Neuronal stem cell (in vitro differentiated cells): ENCODE measurements at regions not wholly inside any gene's neighbourhood (a gene's known extent, or its start where the extent isn't known, plus 50 kb on each side); places are given as distances from the start of the nearest gene placed in this dataset.

Experiments
- DNase-seq: peaks from one replicate; pipeline ENCODE4 v3.0.0-alpha.2; 2013; ENCODE audit warnings: low spot score
- H2AFZ ChIP-seq: one replicate; pipeline ENCODE4 v1.6.1; 2013; ENCODE audit warnings: mild to moderate bottlenecking, low read length, inconsistent platforms
- H2AK5ac ChIP-seq: 2 replicates; pipeline ENCODE4 v1.6.1; 2013; ENCODE audit warnings: low read depth, mild to moderate bottlenecking, inconsistent platforms, low read length, moderate library complexity, mixed read lengths
- H2BK120ac ChIP-seq: 2 replicates; pipeline ENCODE4 v1.6.1; 2013; ENCODE audit warnings: low read depth, mild to moderate bottlenecking, inconsistent platforms, low read length, moderate library complexity, mixed read lengths
- H2BK12ac ChIP-seq: one replicate; pipeline ENCODE4 v1.6.1; 2013; ENCODE audit warnings: low read length, inconsistent platforms
- H2BK15ac ChIP-seq: 2 replicates; pipeline ENCODE4 v1.6.1; 2013; ENCODE audit warnings: mild to moderate bottlenecking, low read length, inconsistent platforms, mixed read lengths
- H2BK5ac ChIP-seq: one replicate; pipeline ENCODE4 v1.6.1; 2013; ENCODE audit warnings: inconsistent platforms, mild to moderate bottlenecking, low read length, moderate library complexity
- H3K14ac ChIP-seq: one replicate; pipeline ENCODE4 v1.6.1; 2013; ENCODE audit warnings: low read length, inconsistent platforms
- H3K18ac ChIP-seq: 2 replicates; pipeline ENCODE4 v1.6.1; 2013; ENCODE audit warnings: low read length, inconsistent platforms
- H3K23ac ChIP-seq: 2 replicates; pipeline ENCODE4 v1.6.1; 2013; ENCODE audit warnings: low read depth, mild to moderate bottlenecking, mixed read lengths, low read length, inconsistent platforms; ENCODE audit not compliant: poor library complexity
- H3K27ac ChIP-seq: replicated peaks from 3 replicates; pipeline ENCODE4 v1.5.1; 2013; ENCODE audit warnings: low read length, inconsistent platforms
- H3K27me3 ChIP-seq, 3 experiments: 2 replicates each; pipeline ENCODE4 v1.6.1; 2013; ENCODE audit warnings: low read length in 3 of 3, mild to moderate bottlenecking in 2 of 3, inconsistent platforms in 1 of 3, low read depth in 1 of 3, mixed read lengths in 1 of 3, moderate library complexity in 1 of 3; ENCODE audit not compliant: control insufficient read depth in 3 of 3, insufficient read depth in 3 of 3
- H3K36me3 ChIP-seq, 2 donors: replicated peaks in 1 of 2; 2 replicates each; pipeline ENCODE4 v1.6.1; 2013; ENCODE audit warnings: low read length in 2 of 2; ENCODE audit not compliant: control insufficient read depth in 2 of 2, insufficient read depth in 2 of 2
- H3K4ac ChIP-seq: 2 replicates; pipeline ENCODE4 v1.6.1; 2013; ENCODE audit warnings: inconsistent platforms, mild to moderate bottlenecking, low read length, moderate library complexity
- H3K4me1 ChIP-seq, 2 donors: 1 replicate in 1 of 2; 2 replicates in 1 of 2; pipeline ENCODE4 v1.6.1; 2013; ENCODE audit warnings: low read length in 2 of 2, low read depth in 1 of 2; ENCODE audit not compliant: control insufficient read depth in 2 of 2, insufficient read depth in 1 of 2
- H3K4me2 ChIP-seq: one replicate; pipeline ENCODE4 v1.6.1; 2013; ENCODE audit warnings: mild to moderate bottlenecking, low read length, inconsistent platforms; ENCODE audit not compliant: insufficient read depth, poor library complexity, severe bottlenecking
- H3K4me3 ChIP-seq, 2 donors: 2 replicates each; pipeline ENCODE4 v1.5.1; 2013; ENCODE audit warnings: low read length in 2 of 2, mild to moderate bottlenecking in 2 of 2, inconsistent platforms in 1 of 2, moderate library complexity in 1 of 2
- H3K79me1 ChIP-seq: one replicate; pipeline ENCODE4 v1.6.1; 2013; ENCODE audit warnings: low read depth, mild to moderate bottlenecking, inconsistent platforms, low read length, moderate library complexity
- H3K9ac ChIP-seq: one replicate; pipeline ENCODE4 v1.6.1; 2013; ENCODE audit warnings: mild to moderate bottlenecking, low read depth, low read length, inconsistent platforms; ENCODE audit not compliant: poor library complexity
- H3K9me3 ChIP-seq, 2 donors: replicated peaks in 1 of 2; 2 replicates each; pipeline versions ENCODE3 to v1.6.1; 2013; ENCODE audit warnings: low read length in 2 of 2, mild to moderate bottlenecking in 2 of 2, inconsistent platforms in 1 of 2, low read depth in 1 of 2, mixed read lengths in 1 of 2, moderate library complexity in 1 of 2; ENCODE audit not compliant: control insufficient read depth in 2 of 2, insufficient read depth in 1 of 2
- H4K8ac ChIP-seq: one replicate; pipeline ENCODE4 v1.6.1; 2013; ENCODE audit warnings: low read depth, mild to moderate bottlenecking, inconsistent platforms, low read length, moderate library complexity
- H4K91ac ChIP-seq: one replicate; pipeline ENCODE4 v1.6.1; 2013; ENCODE audit warnings: low read length, low read depth, mild to moderate bottlenecking, inconsistent platforms; ENCODE audit not compliant: poor library complexity
- WGBS, 2 donors: extraction: QIAGEN DNeasy Blood & Tissue Kit; methylation state at CpG; one replicate each; pipeline ENCODE4 v1.1.7; 2013; ENCODE audit warnings: missing lambda C conversion rate in 2 of 2, mixed read lengths in 1 of 2; ENCODE audit not compliant: insufficient read length in 2 of 2, insufficient replicate concordance in 1 of 2; ENCODE audit errors: extremely low coverage in 2 of 2; 5-methylcytosine and 5-hydroxymethylcytosine counted together

DNA sequence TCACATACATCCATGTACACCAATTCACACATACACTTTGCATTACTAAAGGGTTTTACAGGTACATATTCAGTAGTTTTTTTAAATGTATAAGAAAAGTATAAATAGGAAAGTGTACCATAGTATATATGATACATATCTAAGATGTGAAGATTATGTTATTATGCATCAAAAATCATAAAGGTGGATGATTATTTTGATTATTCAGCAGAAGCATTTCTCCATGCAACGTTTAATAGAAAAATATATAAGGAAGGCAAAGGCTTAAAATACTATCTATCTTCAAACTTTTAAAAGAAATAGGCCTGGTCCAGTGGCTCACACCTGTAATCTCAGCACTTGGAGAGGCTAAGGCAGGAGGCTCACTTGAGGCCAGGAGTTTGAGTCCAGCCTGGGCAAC lies 133.5 kb upstream of the KLF3 start:
- no peak overlapping the region for H3K4me2 ChIP-seq
- DNase-seq: no peak
- H3K14ac ChIP-seq: no peak overlapping the region
- no peak overlapping the region for H3K4me3 ChIP-seq
- H3K4ac ChIP-seq: no peak overlapping the region
- peaks cover 0 to 2% of the 10 kb centered on the region in 2 donors for H3K9me3 ChIP-seq
- no peak overlapping the region for H2BK12ac ChIP-seq
- H3K23ac ChIP-seq: no peak overlapping the region
- no peak overlapping the region for H3K18ac ChIP-seq
- H4K91ac ChIP-seq: no peak overlapping the region
- no peaks in the 10 kb centered on the region for H3K79me1 ChIP-seq
- H3K36me3 ChIP-seq: no peaks in the 10 kb centered on the region
- no peaks in the 10 kb centered on the region for H3K27me3 ChIP-seq
- no peak overlapping the region for H2AK5ac ChIP-seq
- H3K27ac ChIP-seq: no peak overlapping the region
- no peak overlapping the region for H3K9ac ChIP-seq
- no peak overlapping the region for H2BK5ac ChIP-seq
- H4K8ac ChIP-seq: no peak overlapping the region
- H3K4me1 ChIP-seq: peaks cover 16 to 17% of the 10 kb centered on the region in 2 donors
- H2BK120ac ChIP-seq: no peak overlapping the region
- H2BK15ac ChIP-seq: no peak overlapping the region
- no peak overlapping the region for H2AFZ ChIP-seq
- no CpG with 5 or more reads among the region's 1 CpG for WGBS, 2 donors

GRCh38 chr4:38531141-38531727 lies 132.8 kb upstream of the KLF3 start:
- no peak overlapping the region for H4K8ac ChIP-seq

GRCh38 chr4:38532908-38533499 lies 131.0 kb upstream of the KLF3 start:
- no peak overlapping the region for H3K14ac ChIP-seq
- DNase-seq: no peak

More at GRCh38 chr4:38531141-38531727, 132.8 kb upstream of the KLF3 start:
- Histone ChIP-seq H2BK15ac (no peak overlapping the region), H3K4me2 (no peak overlapping the region), H3K36me3 (no peaks in the 10 kb centered on the region), H2AK5ac (no peak overlapping the region), H3K14ac (no peak overlapping the region), H3K4me3 (no peak overlapping the region), H2BK5ac (no peak overlapping the region), H2BK12ac (no peak overlapping the region), H3K23ac (no peak overlapping the region), H4K91ac (no peak overlapping the region), H2BK120ac (no peak overlapping the region), H3K18ac (no peak overlapping the region), H3K27me3 (no peaks in the 10 kb centered on the region), H3K9ac (no peak overlapping the region), H3K4me1 (peaks cover 16 to 17% of the 10 kb centered on the region in 2 donors), H3K4ac (no peak overlapping the region), H3K27ac (no peak overlapping the region), H2AFZ (peak overlapping the region; percentile 83), H3K79me1 (no peaks in the 10 kb centered on the region), H3K9me3 (peaks cover 0 to 4% of the 10 kb centered on the region in 2 donors)
- no CpG with 5 or more reads among the region's 5 CpGs for WGBS, 2 donors
- DNase-seq: no peak

DNA sequence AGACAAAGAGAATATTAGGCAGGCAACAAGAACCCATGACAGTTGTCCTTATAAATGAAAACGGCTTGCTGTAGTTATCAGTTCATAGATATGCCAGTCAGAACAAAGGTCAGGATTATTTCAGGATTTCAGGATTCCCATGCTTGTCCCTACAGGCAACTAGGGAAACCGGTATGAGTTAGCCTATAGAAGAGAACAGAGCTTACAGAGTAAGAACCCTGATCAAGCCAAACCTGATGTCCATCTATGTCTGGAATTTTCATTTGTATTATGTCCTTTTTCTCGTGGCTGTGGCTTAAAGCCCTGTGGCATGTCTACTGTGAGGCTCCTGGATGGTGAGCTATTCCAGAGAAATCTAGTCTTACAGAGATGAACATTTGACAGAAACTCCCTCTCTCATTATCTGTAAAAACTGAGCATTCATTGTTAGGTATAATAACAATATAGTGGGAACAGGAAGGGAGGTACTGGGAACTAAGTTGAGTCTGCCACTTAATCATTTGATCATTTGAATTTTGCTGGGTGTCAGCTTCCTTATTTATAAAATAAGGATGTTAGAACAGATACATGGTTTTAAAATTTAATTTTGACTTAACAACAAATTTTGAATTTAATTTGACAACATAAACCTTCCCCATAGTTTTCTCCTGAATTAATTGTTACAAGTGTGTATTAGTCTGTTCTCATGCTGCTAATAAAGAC lies 129.5 kb upstream of the KLF3 start:
- Histone ChIP-seq H3K4ac (no peak overlapping the region), H3K4me2 (no peak overlapping the region), H2BK5ac (no peak overlapping the region), H2AK5ac (no peak overlapping the region), H3K79me1 (no peaks in the 10 kb centered on the region), H2BK120ac (no peak overlapping the region), H3K9me3 (peaks cover 0 to 2% of the 10 kb centered on the region in 2 donors), H3K18ac (no peak overlapping the region), H2BK15ac (no peak overlapping the region), H4K91ac (no peak overlapping the region), H3K14ac (no peak overlapping the region), H3K9ac (no peak overlapping the region), H2AFZ (no peak overlapping the region), H3K4me1 (peaks cover 15 to 16% of the 10 kb centered on the region in 2 donors), H3K23ac (no peak overlapping the region), H3K27me3 (no peaks in the 10 kb centered on the region), H3K27ac (no peak overlapping the region), H3K36me3 (no peaks in the 10 kb centered on the region), H2BK12ac (no peak overlapping the region), H4K8ac (no peak overlapping the region), H3K4me3 (no peak overlapping the region)
- no CpG with 5 or more reads among the region's 3 CpGs for WGBS, 2 donors
- no peak for DNase-seq

More at GRCh38 chr4:38532908-38533499, 131.0 kb upstream of the KLF3 start:
- Histone ChIP-seq H3K4ac (no peak overlapping the region), H2BK5ac (no peak overlapping the region), H3K36me3 (no peaks in the 10 kb centered on the region), H3K4me2 (no peak overlapping the region), H3K27ac (no peak overlapping the region), H3K4me1 (peaks cover 16 to 17% of the 10 kb centered on the region in 2 donors), H3K9ac (no peak overlapping the region), H3K18ac (no peak overlapping the region), H4K8ac (no peak overlapping the region), H2BK15ac (no peak overlapping the region), H3K9me3 (peaks cover 0 to 2% of the 10 kb centered on the region in 2 donors), H3K27me3 (no peaks in the 10 kb centered on the region), H3K79me1 (no peaks in the 10 kb centered on the region), H3K23ac (no peak overlapping the region), H2BK12ac (no peak overlapping the region), H2AFZ (peak overlapping the region; percentile 78), H2AK5ac (no peak overlapping the region), H3K4me3 (no peak overlapping the region), H2BK120ac (no peak overlapping the region), H4K91ac (no peak overlapping the region)
- no CpG with 5 or more reads among the region's 6 CpGs for WGBS, 2 donors
